ENCODE measurements at regions not wholly inside any gene's neighbourhood (a gene's known extent, or its start where the extent isn't known, plus 50 kb on each side); places are given as distances from the start of the nearest gene placed in this dataset.

GRCh38 chr13:107466326-107467099 lies 748.8 kb downstream of the LIG4 start:
- no peaks in the 10 kb centered on the region for H3K4me1 ChIP-seq
- H3K4me3 ChIP-seq (ENCODE audit: low read depth, low read length): no peak overlapping the region
- Mint-ChIP-seq H3K4me3 (ENCODE audit: unreplicated experiment) (no peak overlapping the region), H3K36me3 (ENCODE audit: insufficient read depth, unreplicated experiment) (no peaks in the 10 kb centered on the region), H3K27ac (ENCODE audit: unreplicated experiment) (no peak overlapping the region), H3K27me3 (ENCODE audit: insufficient read depth, unreplicated experiment) (no peaks in the 10 kb centered on the region), H3K4me1 (ENCODE audit: low read depth, unreplicated experiment) (no peaks in the 10 kb centered on the region), H3K9me3 (ENCODE audit: unreplicated experiment) (no peaks in the 10 kb centered on the region)
- BruUV-seq (replicated peaks): no TSS peak
- intact Hi-C loops (cut with micrococcal nuclease; ENCODE audit: unreplicated experiment): no loop called here
- no peaks in the 10 kb centered on the region for H3K9me3 ChIP-seq
- H3K27me3 ChIP-seq (replicated peaks; ENCODE audit: control insufficient read depth, insufficient read depth, low read length): no peaks in the 10 kb centered on the region
- H3K36me3 ChIP-seq (ENCODE audit: control insufficient read depth, insufficient read depth, low read length): no peaks in the 10 kb centered on the region
- ChIA-PET CTCF (no interaction called here), POLR2A (no interaction called here)
- no peak for TF ChIP-seq CTCF (IDR thresholded peaks at IDR 0.05; ENCODE audit: insufficient read depth in 1 of 2, low read depth in 1 of 2, low read length in 1 of 2, severe bottlenecking in 1 of 2, unreplicated experiment in 1 of 2)
- no peak for DNase-seq

- no peak for TF ChIP-seq CTCF (IDR thresholded peaks at IDR 0.05; ENCODE audit: insufficient read depth in 1 of 2, low read depth in 1 of 2, low read length in 1 of 2, severe bottlenecking in 1 of 2, unreplicated experiment in 1 of 2)
- no peaks in the 10 kb centered on the region for H3K4me1 Mint-ChIP-seq (ENCODE audit: low read depth, unreplicated experiment)
- no peaks in the 10 kb centered on the region for H3K27me3 Mint-ChIP-seq (ENCODE audit: insufficient read depth, unreplicated experiment)
- Histone ChIP-seq H3K27me3 (replicated peaks; ENCODE audit: control insufficient read depth, insufficient read depth, low read length) (no peaks in the 10 kb centered on the region), H3K4me3 (ENCODE audit: low read depth, low read length) (no peak overlapping the region), H3K4me1 (no peaks in the 10 kb centered on the region), H3K36me3 (ENCODE audit: control insufficient read depth, insufficient read depth, low read length) (no peaks in the 10 kb centered on the region), H3K9me3 (no peaks in the 10 kb centered on the region)
- H3K36me3 Mint-ChIP-seq (ENCODE audit: insufficient read depth, unreplicated experiment): no peaks in the 10 kb centered on the region
- no peak for DNase-seq
- H3K9me3 Mint-ChIP-seq (ENCODE audit: unreplicated experiment): no peaks in the 10 kb centered on the region
- no peak overlapping the region for H3K4me3 Mint-ChIP-seq (ENCODE audit: unreplicated experiment)
- intact Hi-C loops (cut with micrococcal nuclease; ENCODE audit: unreplicated experiment): no loop called here
- ChIA-PET CTCF (no interaction called here), POLR2A (no interaction called here)
- no TSS peak for BruUV-seq (replicated peaks)
- H3K27ac Mint-ChIP-seq (ENCODE audit: unreplicated experiment): no peak overlapping the region
Observed at GRCh38 chr13:107462501-107462900, 752.8 kb downstream of the LIG4 start.

- intact Hi-C loops (cut with micrococcal nuclease; ENCODE audit: unreplicated experiment): no loop called here
- DNase-seq: no peak
- ChIA-PET POLR2A (no interaction called here), CTCF (no interaction called here)
- no TSS peak for BruUV-seq (replicated peaks)
- Histone ChIP-seq H3K4me1 (no peaks in the 10 kb centered on the region), H3K9me3 (no peaks in the 10 kb centered on the region), H3K27me3 (replicated peaks; ENCODE audit: control insufficient read depth, insufficient read depth, low read length) (no peaks in the 10 kb centered on the region), H3K36me3 (ENCODE audit: control insufficient read depth, insufficient read depth, low read length) (no peaks in the 10 kb centered on the region), H3K4me3 (ENCODE audit: low read depth, low read length) (no peak overlapping the region)
- H3K36me3 Mint-ChIP-seq (ENCODE audit: insufficient read depth, unreplicated experiment): no peaks in the 10 kb centered on the region
- H3K27me3 Mint-ChIP-seq (ENCODE audit: insufficient read depth, unreplicated experiment): no peaks in the 10 kb centered on the region
- no peak overlapping the region for H3K4me3 Mint-ChIP-seq (ENCODE audit: unreplicated experiment)
- H3K4me1 Mint-ChIP-seq (ENCODE audit: low read depth, unreplicated experiment): no peaks in the 10 kb centered on the region
- no peak overlapping the region for H3K27ac Mint-ChIP-seq (ENCODE audit: unreplicated experiment)
- no peak for TF ChIP-seq CTCF (IDR thresholded peaks at IDR 0.05; ENCODE audit: insufficient read depth in 1 of 2, low read depth in 1 of 2, low read length in 1 of 2, severe bottlenecking in 1 of 2, unreplicated experiment in 1 of 2)
- H3K9me3 Mint-ChIP-seq (ENCODE audit: unreplicated experiment): no peaks in the 10 kb centered on the region
Observed at GRCh38 chr13:107461751-107462150, 753.6 kb downstream of the LIG4 start.
